NOMO-1 treated with dmso at 0.1 percent for 144 hours (cell line): ENCODE measurements at regions not wholly inside any gene's neighbourhood (a gene's known extent, or its start where the extent isn't known, plus 50 kb on each side); places are given as distances from the start of the nearest gene placed in this dataset.
"Not testable (repeated sequence)": the region's sequence is repeated elsewhere in the genome, so short reads cannot be mapped to it uniquely, and the experiment has no call there.

Experiments
- DNase-seq: peaks from one replicate; lab custom pipeline; 2025; ENCODE audit not compliant: unreplicated experiment; lab: John Stamatoyannopoulos, UW

- not testable (repeated sequence) for DNase-seq
These were observed 1353.4 kb upstream of the CDH18 start for GRCh38 chr5:21341203-21341947.

- not testable (repeated sequence) for DNase-seq
These were observed 1352.2 kb upstream of the CDH18 start for GRCh38 chr5:21340233-21340632.

GRCh38 chr5:21336478-21336877, 1348.5 kb upstream of the CDH18 start:
- not testable (repeated sequence) for DNase-seq

- not testable (repeated sequence) for DNase-seq
These were observed 1327.4 kb upstream of the CDH18 start for GRCh38 chr5:21315376-21315775.

- DNase-seq: not testable (repeated sequence)
These were observed 1313.2 kb upstream of the CDH18 start for GRCh38 chr5:21301205-21301604.

- not testable (repeated sequence) for DNase-seq
These were observed 1286.4 kb upstream of the CDH18 start for GRCh38 chr5:21274361-21274760.

GRCh38 chr5:21263361-21263760, 1275.4 kb upstream of the CDH18 start:
- no peak for DNase-seq

- no peak for DNase-seq
These were observed 1266.2 kb upstream of the CDH18 start for GRCh38 chr5:21254161-21254560.

- no peak for DNase-seq
These were observed 1257.0 kb upstream of the CDH18 start for GRCh38 chr5:21244982-21245381.

GRCh38 chr5:21238786-21239185, 1250.8 kb upstream of the CDH18 start:
- DNase-seq: no peak

- no peak for DNase-seq
These were observed 1249.5 kb upstream of the CDH18 start for GRCh38 chr5:21237461-21237860.

- no peak for DNase-seq
These were observed 1249.0 kb upstream of the CDH18 start for GRCh38 chr5:21236971-21237427.

GRCh38 chr5:21236104-21236503, 1248.1 kb upstream of the CDH18 start:
- DNase-seq: no peak

GRCh38 chr5:21225223-21226064, 1237.4 kb upstream of the CDH18 start:
- DNase-seq: no peak

GRCh38 chr5:21221616-21222015, 1233.6 kb upstream of the CDH18 start:
- no peak for DNase-seq

- DNase-seq: no peak
These were observed 1232.0 kb upstream of the CDH18 start for GRCh38 chr5:21219966-21220365.

GRCh38 chr5:21219251-21219650, 1231.3 kb upstream of the CDH18 start:
- DNase-seq: no peak

- no peak for DNase-seq
These were observed 1224.0 kb upstream of the CDH18 start for GRCh38 chr5:21212026-21212425.

- no peak for DNase-seq
These were observed 1221.4 kb upstream of the CDH18 start for GRCh38 chr5:21209409-21209808.

- DNase-seq: no peak
These were observed 1211.1 kb upstream of the CDH18 start for GRCh38 chr5:21199087-21199486.

- DNase-seq: no peak
These were observed 1207.1 kb upstream of the CDH18 start for GRCh38 chr5:21195145-21195544.

GRCh38 chr5:21185536-21185935, 1197.5 kb upstream of the CDH18 start:
- DNase-seq: no peak
